ENCODE measurements at regions not wholly inside any gene's neighbourhood (a gene's known extent, or its start where the extent isn't known, plus 50 kb on each side); places are given as distances from the start of the nearest gene placed in this dataset.

- TF ChIP-seq CTCF (conservative IDR thresholded peaks at IDR 0.05 in 1 of 2, IDR thresholded peaks at IDR 0.05 in 1 of 2; ENCODE audit: extremely low read depth in 1 of 2, insufficient read depth in 1 of 2, low read depth in 1 of 2, low read length in 2 of 2) (no peak), EZH2 (IDR thresholded peaks at IDR 0.05; ENCODE audit: borderline replicate concordance, low read length) (no peak)
Measured at GRCh38 chr10:16310440-16310839, 126.4 kb upstream of the PTER start.

Measured in mammary epithelial cell (primary cell).